Heart left ventricle (tissue), 16 donors: ENCODE measurements at regions not wholly inside any gene's neighbourhood (a gene's known extent, or its start where the extent isn't known, plus 50 kb on each side); places are given as distances from the start of the nearest gene placed in this dataset.

ENCODE experiments used
- ATAC-seq, 4 donors: fragments of 200-7000 bp; cut with Tn5 transposase; one replicate each; pipeline ENCODE4 v1.9.1; 2020 to 2022; ENCODE audit warnings: moderate library complexity in 4 of 4, mild to moderate bottlenecking in 3 of 4, moderate number of reproducible peaks in 1 of 4
- DNase-seq, 5 donors: peaks; one replicate each; pipeline ENCODE4 v3.0.0-alpha.2; 2020
- H3K27ac ChIP-seq, 12 donors: fragments of 200-600 bp; sonication (generic) in 4 of 12; one replicate each; pipeline versions ENCODE4 v1.5.0 to v1.8.0; 2016 to 2022; ENCODE audit warnings: mild to moderate bottlenecking in 2 of 12
- H3K27me3 ChIP-seq, 9 donors: fragments of 200-600 bp; sonication (generic) in 2 of 9; one replicate each; pipeline versions ENCODE4 v1.5.1 to v1.8.0; 2016 to 2022; ENCODE audit warnings: mild to moderate bottlenecking in 3 of 9
- H3K36me3 ChIP-seq, 9 donors: fragments of 200-600 bp; sonication (generic) in 2 of 9; one replicate each; pipeline versions ENCODE4 v1.5.0 to v1.8.0; 2018 to 2022; ENCODE audit warnings: mild to moderate bottlenecking in 2 of 9
- H3K4me1 ChIP-seq, 12 donors: fragments of 200-600 bp; sonication (generic) in 4 of 12; one replicate each; pipeline versions ENCODE4 v1.5.0 to v1.8.0; 2016 to 2022; ENCODE audit warnings: mild to moderate bottlenecking in 3 of 12
- H3K4me3 ChIP-seq, 12 donors: fragments of 200-600 bp; sonication (generic) in 4 of 12; one replicate each; pipeline versions ENCODE4 v1.5.0 to v1.8.0; 2017 to 2022; ENCODE audit warnings: mild to moderate bottlenecking in 9 of 12, moderate library complexity in 4 of 12
- H3K9me3 ChIP-seq, 12 donors: fragments of 200-600 bp; sonication (generic) in 4 of 12; one replicate each; pipeline versions ENCODE4 v1.5.0 to v1.8.0; 2016 to 2022; ENCODE audit warnings: mild to moderate bottlenecking in 1 of 12
- POLR2A ChIP-seq, 2 donors: fragments of 450-650 bp; IDR thresholded peaks; one replicate each; pipeline ENCODE4 v1.6.1; 2017; ENCODE audit warnings: antibody characterized with exemption in 2 of 2, mild to moderate bottlenecking in 2 of 2, moderate library complexity in 2 of 2
- WGBS, 4 donors: extraction: QIAGEN DNeasy Blood & Tissue Kit in 2 of 4; methylation state at CpG; one replicate each; pipeline versions ENCODE4 v1.1.5 to v1.1.7; 2013 to 2018; 5-methylcytosine and 5-hydroxymethylcytosine counted together
- intact Hi-C, 10 donors: fragments of 100-400 bp; cut with DNase I; formaldehyde crosslinking; loops; one replicate each; pipeline versions ENCODE4 v1.11.1 to v1.14.2; 2022
- TF ChIP-seq, protein P1 (sequence below), 12 donors: fragments of 200-600 bp; sonication (generic) in 4 of 12; IDR thresholded peaks; one replicate each; pipeline versions ENCODE4 v1.5.0 to v1.8.0; 2018 to 2022; ENCODE audit warnings: antibody characterized with exemption in 12 of 12, mild to moderate bottlenecking in 5 of 12
- donor health status: ischemic (EF 13 %, LVEDD 7.1; RV severe dilation, severe dysfunction).
- donor health status: healthy with polysubstance abuse.
- donor health status: DM: no; HTN: yes; CAD: no.
- donor health status: DM: no; HTN: no; CAD: no.
- donor health status: ischemic (EF 25% LVEDD 6.9; RV normal size, moderate dysfunction).
- donor health status: ischemic (EF 25% LVEDD 5.7; RV mildly dilated, moderate dysfunction).
- donor health status: healthy.
- donor health status: DM: yes; HTN: yes; CAD: no.
- donor health status: ischemic (EF 35%, LVEDD 5.7; RV mildly dilated, moderate dysfunction).
- donor health status: nonischemic (EF 11% LVEDD 7.7; RV severe dilation, severe dysfunction).
- donor health status: DM: yes; HTN: yes; CAD: no.
- donor health status: PGD.
- donor health status: ischemic (EF 29% LVEDD 5.4; RV normal size, mild dysfunction).
- donor health status: nonischemic (EF 23%, LVEDD 6.1; RV moderate dilation, normal function).

DNA sequence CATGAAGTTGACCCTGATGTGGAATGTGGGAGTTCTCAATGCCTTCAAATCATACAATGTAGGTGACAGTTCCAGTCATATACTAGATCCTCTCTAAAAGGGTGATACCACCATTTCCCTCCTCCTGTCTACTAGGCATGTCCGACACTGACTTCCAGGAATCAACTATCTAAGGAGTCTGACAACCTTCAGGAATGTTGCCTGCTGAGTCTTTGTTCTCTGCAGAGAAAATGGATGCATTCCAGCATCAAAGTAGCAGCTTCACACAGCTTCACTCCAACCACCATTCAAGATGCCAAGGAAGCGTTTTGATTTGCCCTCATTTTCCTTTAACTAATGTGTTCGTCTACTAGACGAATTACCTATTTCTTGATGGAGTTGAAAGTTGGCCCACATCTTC lies 530.2 kb downstream of the EBF1 start:
- ATAC-seq = no peak
- H3K4me1 ChIP-seq = peaks cover 0 to 4% (median 0%) of the 10 kb centered on the region in 12 donors
- intact Hi-C loops = no loop called here
- no peak overlapping the region for H3K27ac ChIP-seq
- WGBS, 4 donors = 84 to 92% (median 88%) methylated on average over 4 of the region's 4 CpGs
- no peak for DNase-seq
- no peak for TF ChIP-seq POLR2A (IDR thresholded peaks at IDR 0.05)
- TF ChIP-seq, protein P1, sequence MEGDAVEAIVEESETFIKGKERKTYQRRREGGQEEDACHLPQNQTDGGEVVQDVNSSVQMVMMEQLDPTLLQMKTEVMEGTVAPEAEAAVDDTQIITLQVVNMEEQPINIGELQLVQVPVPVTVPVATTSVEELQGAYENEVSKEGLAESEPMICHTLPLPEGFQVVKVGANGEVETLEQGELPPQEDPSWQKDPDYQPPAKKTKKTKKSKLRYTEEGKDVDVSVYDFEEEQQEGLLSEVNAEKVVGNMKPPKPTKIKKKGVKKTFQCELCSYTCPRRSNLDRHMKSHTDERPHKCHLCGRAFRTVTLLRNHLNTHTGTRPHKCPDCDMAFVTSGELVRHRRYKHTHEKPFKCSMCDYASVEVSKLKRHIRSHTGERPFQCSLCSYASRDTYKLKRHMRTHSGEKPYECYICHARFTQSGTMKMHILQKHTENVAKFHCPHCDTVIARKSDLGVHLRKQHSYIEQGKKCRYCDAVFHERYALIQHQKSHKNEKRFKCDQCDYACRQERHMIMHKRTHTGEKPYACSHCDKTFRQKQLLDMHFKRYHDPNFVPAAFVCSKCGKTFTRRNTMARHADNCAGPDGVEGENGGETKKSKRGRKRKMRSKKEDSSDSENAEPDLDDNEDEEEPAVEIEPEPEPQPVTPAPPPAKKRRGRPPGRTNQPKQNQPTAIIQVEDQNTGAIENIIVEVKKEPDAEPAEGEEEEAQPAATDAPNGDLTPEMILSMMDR (IDR thresholded peaks at IDR 0.05) = no peak
- H3K9me3 ChIP-seq = no peaks in the 10 kb centered on the region
- H3K4me3 ChIP-seq = no peak overlapping the region
- H3K36me3 ChIP-seq = no peaks in the 10 kb centered on the region
- no peaks in the 10 kb centered on the region for H3K27me3 ChIP-seq

DNA sequence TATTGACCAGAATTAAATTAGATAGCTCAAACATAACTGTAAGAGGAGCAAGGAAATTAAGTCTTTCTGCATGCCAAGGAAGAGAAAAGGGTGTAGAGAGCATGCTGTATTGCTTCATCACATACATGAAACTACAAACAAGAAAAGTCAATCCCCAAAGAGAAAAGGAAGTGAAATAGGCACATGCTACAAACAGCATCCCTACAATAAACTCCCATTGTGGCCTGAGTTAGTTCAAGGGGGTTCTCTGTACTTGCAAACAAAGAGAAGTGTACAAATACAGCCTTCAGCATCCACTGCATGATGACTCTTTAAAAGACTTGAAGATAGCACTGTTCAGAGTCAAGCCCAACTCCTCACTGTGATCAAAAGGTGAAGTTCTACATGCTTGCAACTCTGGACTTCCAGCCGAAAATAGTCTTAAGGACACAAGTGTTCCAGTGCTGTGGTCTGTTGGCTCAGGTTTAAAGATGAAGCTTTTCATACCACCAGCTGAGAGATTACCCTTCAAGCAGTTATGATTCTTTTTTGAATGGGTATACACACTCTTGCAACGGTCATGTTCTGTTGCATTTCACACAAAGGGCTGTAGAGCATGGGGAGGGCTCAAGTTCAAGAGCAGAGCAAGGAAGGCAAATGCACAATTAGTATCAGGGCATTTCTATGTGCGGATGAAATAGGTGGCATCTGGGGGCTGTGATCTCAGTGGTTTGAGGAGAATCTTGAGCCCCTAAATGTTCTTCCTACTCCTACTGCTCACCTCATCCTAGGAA lies 534.5 kb downstream of the EBF1 start:
- ATAC-seq = no peak
- 73 to 92% (median 79%) methylated on average over 3 of the region's 3 CpGs for WGBS, 4 donors
- no peak overlapping the region for H3K4me3 ChIP-seq

DNA sequence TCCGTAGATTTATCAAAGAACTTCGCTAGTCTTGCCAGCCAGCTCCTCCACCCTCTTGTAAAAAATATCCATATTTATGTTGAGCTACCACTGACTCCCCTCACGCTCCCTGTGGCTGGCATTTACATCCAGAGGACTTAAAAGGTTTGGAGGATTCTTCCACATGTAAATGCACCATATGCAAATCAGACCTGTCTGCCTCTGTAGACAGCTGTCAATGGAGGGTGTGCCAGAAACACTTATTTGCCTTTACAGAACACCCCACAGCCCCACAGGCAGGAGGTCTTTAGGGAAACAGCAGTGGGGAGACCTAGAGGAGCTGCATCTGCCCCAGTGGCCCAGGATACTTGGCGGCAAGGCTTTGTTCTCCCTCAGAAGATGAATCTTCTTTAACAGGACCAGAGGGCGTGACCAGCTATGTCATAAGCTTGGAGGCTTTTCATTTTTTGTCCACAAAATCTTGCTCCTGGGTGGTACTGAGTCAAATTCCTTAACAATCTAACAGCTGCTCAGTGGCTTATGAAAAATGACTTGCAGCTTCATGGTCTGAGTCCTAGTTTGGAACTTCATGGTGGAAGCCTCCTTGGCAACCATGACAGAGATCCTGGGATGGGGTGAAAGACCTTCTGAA lies 535.8 kb downstream of the EBF1 start:
- peaks cover 0 to 7% (median 0%) of the 10 kb centered on the region in 12 donors for H3K4me1 ChIP-seq
- H3K27ac ChIP-seq = no peak overlapping the region
- intact Hi-C loops = no loop called here
- H3K4me3 ChIP-seq = no peak overlapping the region
- ATAC-seq = no peak
- DNase-seq = no peak
- TF ChIP-seq, protein P1 (IDR thresholded peaks at IDR 0.05) = no peak
- TF ChIP-seq POLR2A (IDR thresholded peaks at IDR 0.05) = no peak
- WGBS, 4 donors = 89 to 94% (median 91%) methylated on average over 5 of the region's 5 CpGs
- H3K36me3 ChIP-seq = no peaks in the 10 kb centered on the region
- no peaks in the 10 kb centered on the region for H3K9me3 ChIP-seq
- H3K27me3 ChIP-seq = no peaks in the 10 kb centered on the region

More for the DNA sequence above, 534.5 kb downstream of the EBF1 start:
- Histone ChIP-seq H3K27me3 (no peaks in the 10 kb centered on the region), H3K9me3 (no peaks in the 10 kb centered on the region), H3K4me1 (peaks cover 0 to 4% (median 0%) of the 10 kb centered on the region in 12 donors), H3K27ac (no peak overlapping the region), H3K36me3 (no peaks in the 10 kb centered on the region)
- no peak for DNase-seq
- TF ChIP-seq, protein P1 (IDR thresholded peaks at IDR 0.05) = no peak
- TF ChIP-seq POLR2A (IDR thresholded peaks at IDR 0.05) = no peak
- intact Hi-C loops = no loop called here

DNA sequence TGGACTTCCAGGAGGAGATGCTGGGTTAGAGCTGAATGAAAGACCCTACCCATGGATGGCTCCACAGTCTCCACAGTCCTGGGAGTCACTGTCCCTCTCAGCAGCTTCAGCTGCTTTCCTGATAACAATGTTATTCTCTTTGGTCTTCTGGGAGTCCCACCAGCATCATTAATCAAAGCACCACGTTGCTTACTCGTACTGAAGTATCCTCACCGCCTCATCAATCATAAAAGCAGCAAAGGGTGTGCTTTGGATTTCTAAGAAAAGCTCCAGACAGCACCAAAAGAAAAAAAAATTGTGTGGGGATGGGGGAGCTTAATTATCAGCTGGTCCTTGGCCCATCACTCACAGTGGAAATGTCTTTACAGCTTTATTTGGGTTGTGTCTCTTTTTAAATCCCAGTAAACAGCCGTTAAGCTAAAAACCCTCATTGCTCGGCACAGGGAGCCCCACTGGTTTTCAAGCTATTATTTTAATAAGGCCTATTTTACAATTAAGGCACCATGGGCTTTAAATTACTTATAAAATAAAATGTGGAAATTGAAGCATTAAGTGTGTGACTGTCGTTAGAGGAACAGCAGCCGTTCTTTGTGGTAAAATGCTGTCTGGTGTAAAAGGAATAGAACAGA lies 538.0 kb downstream of the EBF1 start:
- H3K27me3 ChIP-seq = no peaks in the 10 kb centered on the region
- H3K9me3 ChIP-seq = no peaks in the 10 kb centered on the region
- H3K4me1 ChIP-seq = peaks cover 0 to 7% (median 0%) of the 10 kb centered on the region in 12 donors
- no peak for TF ChIP-seq POLR2A (IDR thresholded peaks at IDR 0.05)
- TF ChIP-seq, protein P1 (IDR thresholded peaks at IDR 0.05) = no peak
- intact Hi-C loops = no loop called here
- WGBS, 4 donors = 80 to 84% (median 83%) methylated on average over 7 of the region's 7 CpGs
- ATAC-seq (no peak), DNase-seq (no peak)
- no peak overlapping the region for H3K4me3 ChIP-seq
- no peak overlapping the region for H3K27ac ChIP-seq
- H3K36me3 ChIP-seq = no peaks in the 10 kb centered on the region
